ENCODE measurements at regions not wholly inside any gene's neighbourhood (a gene's known extent, or its start where the extent isn't known, plus 50 kb on each side); places are given as distances from the start of the nearest gene placed in this dataset.

DNA sequence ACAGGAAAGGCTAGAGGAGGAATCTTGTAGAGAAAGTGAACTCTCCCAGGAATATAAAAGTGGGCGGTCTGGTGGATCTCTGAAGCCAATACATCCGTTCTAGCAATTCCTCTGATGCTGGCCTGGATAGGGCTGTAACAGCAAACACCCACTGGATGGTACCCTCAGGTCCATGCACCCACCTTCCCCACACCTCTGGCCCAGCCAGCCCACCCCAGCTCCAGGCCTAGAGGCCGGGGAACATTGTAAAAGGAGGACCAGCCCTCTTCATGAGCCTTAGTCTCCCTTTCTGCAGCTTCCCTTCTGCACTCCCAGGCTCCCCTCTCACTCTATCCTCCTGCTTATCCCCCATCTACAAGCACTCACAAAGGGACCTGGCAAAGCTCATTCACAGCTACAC lies 443.9 kb downstream of the BUD13 start:
- no peaks in the 10 kb centered on the region for H3K9me3 ChIP-seq (ENCODE audit: low read length)
- no peak overlapping the region for H3K4me2 ChIP-seq (ENCODE audit: low read length)
- H3K9me2 ChIP-seq (ENCODE audit: insufficient read depth, low read length): no peaks in the 10 kb centered on the region
- H3K27ac ChIP-seq (ENCODE audit: low read length): no peak overlapping the region
- H4K20me1 ChIP-seq (ENCODE audit: insufficient read depth): no peaks in the 10 kb centered on the region
- TF ChIP-seq POLR2AphosphoS5 (IDR thresholded peaks at IDR 0.05) (no peak), RAD21 (conservative IDR thresholded peaks at IDR 0.05) (no peak), TAF1 (IDR thresholded peaks at IDR 0.05; ENCODE audit: low read depth) (no peak), SMC3 (conservative IDR thresholded peaks at IDR 0.05; ENCODE audit: poor library complexity) (no peak), EZH2 (IDR thresholded peaks at IDR 0.05; ENCODE audit: borderline replicate concordance, insufficient read depth, low read length, poor library complexity, severe bottlenecking) (no peak), CTCF (IDR thresholded peaks at IDR 0.05; ENCODE audit: poor library complexity, severe bottlenecking) (no peak), MXI1 (conservative IDR thresholded peaks at IDR 0.05; ENCODE audit: poor library complexity, severe bottlenecking) (no peak), EP300 (conservative IDR thresholded peaks at IDR 0.05; ENCODE audit: poor library complexity, severe bottlenecking) (no peak)
- TF ChIP-seq, protein P1, sequence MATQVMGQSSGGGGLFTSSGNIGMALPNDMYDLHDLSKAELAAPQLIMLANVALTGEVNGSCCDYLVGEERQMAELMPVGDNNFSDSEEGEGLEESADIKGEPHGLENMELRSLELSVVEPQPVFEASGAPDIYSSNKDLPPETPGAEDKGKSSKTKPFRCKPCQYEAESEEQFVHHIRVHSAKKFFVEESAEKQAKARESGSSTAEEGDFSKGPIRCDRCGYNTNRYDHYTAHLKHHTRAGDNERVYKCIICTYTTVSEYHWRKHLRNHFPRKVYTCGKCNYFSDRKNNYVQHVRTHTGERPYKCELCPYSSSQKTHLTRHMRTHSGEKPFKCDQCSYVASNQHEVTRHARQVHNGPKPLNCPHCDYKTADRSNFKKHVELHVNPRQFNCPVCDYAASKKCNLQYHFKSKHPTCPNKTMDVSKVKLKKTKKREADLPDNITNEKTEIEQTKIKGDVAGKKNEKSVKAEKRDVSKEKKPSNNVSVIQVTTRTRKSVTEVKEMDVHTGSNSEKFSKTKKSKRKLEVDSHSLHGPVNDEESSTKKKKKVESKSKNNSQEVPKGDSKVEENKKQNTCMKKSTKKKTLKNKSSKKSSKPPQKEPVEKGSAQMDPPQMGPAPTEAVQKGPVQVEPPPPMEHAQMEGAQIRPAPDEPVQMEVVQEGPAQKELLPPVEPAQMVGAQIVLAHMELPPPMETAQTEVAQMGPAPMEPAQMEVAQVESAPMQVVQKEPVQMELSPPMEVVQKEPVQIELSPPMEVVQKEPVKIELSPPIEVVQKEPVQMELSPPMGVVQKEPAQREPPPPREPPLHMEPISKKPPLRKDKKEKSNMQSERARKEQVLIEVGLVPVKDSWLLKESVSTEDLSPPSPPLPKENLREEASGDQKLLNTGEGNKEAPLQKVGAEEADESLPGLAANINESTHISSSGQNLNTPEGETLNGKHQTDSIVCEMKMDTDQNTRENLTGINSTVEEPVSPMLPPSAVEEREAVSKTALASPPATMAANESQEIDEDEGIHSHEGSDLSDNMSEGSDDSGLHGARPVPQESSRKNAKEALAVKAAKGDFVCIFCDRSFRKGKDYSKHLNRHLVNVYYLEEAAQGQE (IDR thresholded peaks at IDR 0.05; ENCODE audit: borderline replicate concordance): no peak
- no peak overlapping the region for H3K9ac ChIP-seq (ENCODE audit: low read length)
- H3K4me3 ChIP-seq (ENCODE audit: low read length): no peak overlapping the region
- no peaks in the 10 kb centered on the region for H3K27me3 ChIP-seq (ENCODE audit: insufficient read depth, low read depth, low read length)
- H3K36me3 ChIP-seq (ENCODE audit: insufficient read depth, low read length): no peaks in the 10 kb centered on the region
- H3F3A ChIP-seq (ENCODE audit: insufficient read depth, low read length, poor library complexity, severe bottlenecking): no peaks in the 10 kb centered on the region
- H2AFZ ChIP-seq (ENCODE audit: low read depth, low read length): no peak overlapping the region
- no peaks in the 10 kb centered on the region for H3K79me2 ChIP-seq (replicated peaks; ENCODE audit: insufficient read depth, low read length)

DNA sequence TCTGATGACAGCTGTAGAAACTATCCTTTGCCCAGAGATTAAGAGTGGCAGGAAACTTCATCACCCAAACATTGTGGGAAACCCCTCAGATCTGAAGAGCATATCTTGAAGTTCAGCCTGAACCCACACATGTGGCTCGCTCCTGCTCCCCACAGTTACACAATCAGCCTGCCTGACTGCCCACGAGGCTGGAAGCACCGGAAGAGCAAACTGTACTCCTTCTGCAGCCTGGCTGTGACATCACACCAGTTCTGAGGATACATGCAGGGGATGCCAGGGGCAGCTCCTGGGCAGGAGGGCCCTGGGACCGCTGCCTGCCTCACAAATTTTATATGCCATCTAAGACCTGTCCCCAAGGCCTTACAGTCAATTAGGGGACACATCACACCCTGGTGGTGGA lies 444.4 kb downstream of the BUD13 start:
- Histone ChIP-seq H3K4me3 (ENCODE audit: low read length) (no peak overlapping the region), H3K9me3 (ENCODE audit: low read length) (no peaks in the 10 kb centered on the region), H2AFZ (ENCODE audit: low read depth, low read length) (no peak overlapping the region), H3K9ac (ENCODE audit: low read length) (no peak overlapping the region), H3F3A (ENCODE audit: insufficient read depth, low read length, poor library complexity, severe bottlenecking) (no peaks in the 10 kb centered on the region), H3K27me3 (ENCODE audit: insufficient read depth, low read depth, low read length) (no peaks in the 10 kb centered on the region), H3K9me2 (ENCODE audit: insufficient read depth, low read length) (no peaks in the 10 kb centered on the region), H3K4me2 (ENCODE audit: low read length) (no peak overlapping the region), H3K36me3 (ENCODE audit: insufficient read depth, low read length) (no peaks in the 10 kb centered on the region), H4K20me1 (ENCODE audit: insufficient read depth) (no peaks in the 10 kb centered on the region), H3K79me2 (replicated peaks; ENCODE audit: insufficient read depth, low read length) (no peaks in the 10 kb centered on the region), H3K27ac (ENCODE audit: low read length) (no peak overlapping the region)
- TF ChIP-seq EZH2 (IDR thresholded peaks at IDR 0.05; ENCODE audit: borderline replicate concordance, insufficient read depth, low read length, poor library complexity, severe bottlenecking) (no peak), TAF1 (IDR thresholded peaks at IDR 0.05; ENCODE audit: low read depth) (no peak), MXI1 (conservative IDR thresholded peaks at IDR 0.05; ENCODE audit: poor library complexity, severe bottlenecking) (no peak), EP300 (conservative IDR thresholded peaks at IDR 0.05; ENCODE audit: poor library complexity, severe bottlenecking) (no peak)
- TF ChIP-seq, protein P1 (IDR thresholded peaks at IDR 0.05; ENCODE audit: borderline replicate concordance): no peak

Measured in neural cell (in vitro differentiated cells).